A673 (cell line): ENCODE measurements at regions not wholly inside any gene's neighbourhood (a gene's known extent, or its start where the extent isn't known, plus 50 kb on each side); places are given as distances from the start of the nearest gene placed in this dataset.
"Not testable (repeated sequence)": the region's sequence is repeated elsewhere in the genome, so short reads cannot be mapped to it uniquely, and the experiment has no call there.

ENCODE experiments used
- CTCF ChIP-seq: fragments of 300-800, 200-600 bp; sonication (generic); conservative IDR thresholded peaks from 2 replicates; pipeline ENCODE4 v1.5.1; 2017; ENCODE audit warnings: low read depth, mild to moderate bottlenecking, antibody characterized with exemption, low read length, moderate library complexity, mixed read lengths
- EZH2 ChIP-seq: fragments of 200-600 bp; sonication (generic); IDR thresholded peaks from 2 replicates; pipeline ENCODE4 v1.6.1; 2017; ENCODE audit warnings: borderline replicate concordance, low read depth, mild to moderate bottlenecking, mixed read lengths, antibody characterized with exemption, low read length; ENCODE audit not compliant: poor library complexity, severe bottlenecking

- not testable (repeated sequence) for TF ChIP-seq CTCF, EZH2
These were observed 108.7 kb upstream of the MTLN start for GRCh38 chr2:110320834-110321563.
